H1 (cell line): ENCODE measurements at regions not wholly inside any gene's neighbourhood (a gene's known extent, or its start where the extent isn't known, plus 50 kb on each side); places are given as distances from the start of the nearest gene placed in this dataset.

ENCODE experiments used
- BRCA1 ChIP-seq: IDR thresholded peaks from 2 replicates; pipeline ENCODE4 v1.6.1; 2012; ENCODE audit warnings: low read depth, low read length, improper control_type of control experiment
- CTCF ChIP-seq, 3 experiments: IDR thresholded peaks; 1 replicate in 2 of 3; 2 replicates in 1 of 3; pipeline versions ENCODE4 v1.5.1 to v1.6.1; 2011; ENCODE audit warnings: low read length in 3 of 3, mild to moderate bottlenecking in 3 of 3, inconsistent platforms in 2 of 3, low read depth in 1 of 3, moderate library complexity in 1 of 3; ENCODE audit not compliant: insufficient read depth in 1 of 3; ENCODE audit errors: control extremely low read depth in 1 of 3
- MAX ChIP-seq: IDR thresholded peaks from 2 replicates; pipeline ENCODE4 v1.6.1; 2012; ENCODE audit warnings: inconsistent platforms

- TF ChIP-seq MAX (no peak), BRCA1 (no peak), CTCF (IDR thresholded peaks at IDR 0.05; ENCODE audit: control extremely low read depth in 1 of 3, insufficient read depth in 1 of 3, low read depth in 1 of 3, low read length in 3 of 3) (no peak)
Observed at GRCh38 chr1:14117700-14118099, 417.7 kb downstream of the PRDM2 start.
